ENCODE measurements at regions not wholly inside any gene's neighbourhood (a gene's known extent, or its start where the extent isn't known, plus 50 kb on each side); places are given as distances from the start of the nearest gene placed in this dataset.

DNA sequence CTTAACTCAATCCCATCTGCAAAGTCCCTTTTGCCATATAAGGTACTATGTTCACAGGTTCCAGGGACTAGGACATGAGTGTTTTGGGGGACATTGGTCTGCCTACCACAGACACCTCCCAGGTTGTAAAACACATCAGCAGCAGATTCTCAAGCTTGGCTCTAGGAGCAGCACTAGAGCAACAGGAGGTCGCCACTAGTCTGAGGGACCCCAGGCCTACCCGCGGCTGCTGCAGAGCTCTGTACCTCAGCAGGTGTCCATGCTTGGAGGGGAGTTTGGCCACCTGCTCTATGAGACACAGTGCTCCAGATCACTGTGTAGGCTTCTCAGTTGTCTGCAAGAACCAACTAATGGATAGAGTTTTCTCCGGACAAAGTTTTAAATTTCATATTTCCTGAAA is 262.2 kb upstream of the ARRDC3 start:
- Histone ChIP-seq H3K27ac (ENCODE audit: insufficient read depth, low read depth, low read length) (no peak overlapping the region), H3K4me2 (ENCODE audit: insufficient read depth, low read length) (no peak overlapping the region), H3K79me2 (ENCODE audit: control insufficient read depth, insufficient read depth, low read length) (no peaks in the 10 kb centered on the region), H3K27me3 (ENCODE audit: control insufficient read depth in 2 of 2, insufficient read depth in 2 of 2, low read length in 2 of 2) (no peaks in the 10 kb centered on the region), H3K4me3 (replicated peaks in 1 of 3; ENCODE audit: insufficient read depth in 1 of 3, low read depth in 1 of 3, low read length in 3 of 3) (no peak overlapping the region), H2AFZ (ENCODE audit: low read depth, low read length) (no peak overlapping the region), H3K9me3 (replicated peaks; ENCODE audit: control insufficient read depth, insufficient read depth, low read length) (no peaks in the 10 kb centered on the region), H3K4me1 (ENCODE audit: control insufficient read depth, extremely low read depth, insufficient read depth, low read length) (no peaks in the 10 kb centered on the region), H3K9me1 (replicated peaks; ENCODE audit: control insufficient read depth, extremely low read depth, insufficient read depth, low read length) (no peaks in the 10 kb centered on the region), H4K20me1 (replicated peaks; ENCODE audit: control insufficient read depth, extremely low read depth, insufficient read depth, low read length) (no peaks in the 10 kb centered on the region), H3K36me3 (ENCODE audit: control insufficient read depth in 2 of 2, extremely low read depth in 1 of 2, insufficient read depth in 2 of 2, low read length in 2 of 2) (no peaks in the 10 kb centered on the region), H3K9ac (replicated peaks; ENCODE audit: extremely low read depth, insufficient read depth, low read length) (no peak overlapping the region)
- POLR2A ChIA-PET, result no interaction called here
- DNase-seq (ENCODE audit: low read depth, low spot score) (no peak), FAIRE-seq (no peak)
- CTCF ChIA-PET, result no interaction called here
- intact Hi-C loops (cut with micrococcal nuclease) (no loop called here), dilution Hi-C loops (cut with MboI; ENCODE audit: extremely low pct_ligation_motif_present, low sequenced_read_pairs) (no loop called here)
- TF ChIP-seq GATA2 (IDR thresholded peaks at IDR 0.05; ENCODE audit: insufficient read depth, insufficient read length, low read depth, low read length) (no peak), FOS (IDR thresholded peaks at IDR 0.05; ENCODE audit: borderline replicate concordance, insufficient read depth, low read length) (no peak), POLR2A (IDR thresholded peaks at IDR 0.05; ENCODE audit: low read depth, low read length) (no peak), POLR2AphosphoS5 (IDR thresholded peaks at IDR 0.05; ENCODE audit: insufficient read depth, low read depth, low read length) (no peak), JUN (IDR thresholded peaks at IDR 0.05; ENCODE audit: borderline replicate concordance, insufficient read depth, insufficient read length, low read depth) (no peak), MYC (IDR thresholded peaks at IDR 0.05; ENCODE audit: low read depth, low read length) (no peak), EZH2 (IDR thresholded peaks at IDR 0.05; ENCODE audit: borderline replicate concordance, low read depth, low read length, severe bottlenecking) (no peak)
- TF ChIP-seq, protein P1, sequence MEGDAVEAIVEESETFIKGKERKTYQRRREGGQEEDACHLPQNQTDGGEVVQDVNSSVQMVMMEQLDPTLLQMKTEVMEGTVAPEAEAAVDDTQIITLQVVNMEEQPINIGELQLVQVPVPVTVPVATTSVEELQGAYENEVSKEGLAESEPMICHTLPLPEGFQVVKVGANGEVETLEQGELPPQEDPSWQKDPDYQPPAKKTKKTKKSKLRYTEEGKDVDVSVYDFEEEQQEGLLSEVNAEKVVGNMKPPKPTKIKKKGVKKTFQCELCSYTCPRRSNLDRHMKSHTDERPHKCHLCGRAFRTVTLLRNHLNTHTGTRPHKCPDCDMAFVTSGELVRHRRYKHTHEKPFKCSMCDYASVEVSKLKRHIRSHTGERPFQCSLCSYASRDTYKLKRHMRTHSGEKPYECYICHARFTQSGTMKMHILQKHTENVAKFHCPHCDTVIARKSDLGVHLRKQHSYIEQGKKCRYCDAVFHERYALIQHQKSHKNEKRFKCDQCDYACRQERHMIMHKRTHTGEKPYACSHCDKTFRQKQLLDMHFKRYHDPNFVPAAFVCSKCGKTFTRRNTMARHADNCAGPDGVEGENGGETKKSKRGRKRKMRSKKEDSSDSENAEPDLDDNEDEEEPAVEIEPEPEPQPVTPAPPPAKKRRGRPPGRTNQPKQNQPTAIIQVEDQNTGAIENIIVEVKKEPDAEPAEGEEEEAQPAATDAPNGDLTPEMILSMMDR (IDR thresholded peaks at IDR 0.05; ENCODE audit: extremely low read depth in 1 of 2, insufficient read depth in 1 of 2, low read depth in 1 of 2, low read length in 2 of 2), result no peak
- TF ChIP-seq, protein P2, sequence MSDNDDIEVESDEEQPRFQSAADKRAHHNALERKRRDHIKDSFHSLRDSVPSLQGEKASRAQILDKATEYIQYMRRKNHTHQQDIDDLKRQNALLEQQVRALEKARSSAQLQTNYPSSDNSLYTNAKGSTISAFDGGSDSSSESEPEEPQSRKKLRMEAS (IDR thresholded peaks at IDR 0.05; ENCODE audit: insufficient read depth, insufficient read length), result no peak
- BruUV-seq (replicated peaks), result no TSS peak

Data from endothelial cell of umbilical vein (primary cell).